ENCODE measurements at regions not wholly inside any gene's neighbourhood (a gene's known extent, or its start where the extent isn't known, plus 50 kb on each side); places are given as distances from the start of the nearest gene placed in this dataset.
"Not testable (repeated sequence)": the region's sequence is repeated elsewhere in the genome, so short reads cannot be mapped to it uniquely, and the experiment has no call there.

DNA sequence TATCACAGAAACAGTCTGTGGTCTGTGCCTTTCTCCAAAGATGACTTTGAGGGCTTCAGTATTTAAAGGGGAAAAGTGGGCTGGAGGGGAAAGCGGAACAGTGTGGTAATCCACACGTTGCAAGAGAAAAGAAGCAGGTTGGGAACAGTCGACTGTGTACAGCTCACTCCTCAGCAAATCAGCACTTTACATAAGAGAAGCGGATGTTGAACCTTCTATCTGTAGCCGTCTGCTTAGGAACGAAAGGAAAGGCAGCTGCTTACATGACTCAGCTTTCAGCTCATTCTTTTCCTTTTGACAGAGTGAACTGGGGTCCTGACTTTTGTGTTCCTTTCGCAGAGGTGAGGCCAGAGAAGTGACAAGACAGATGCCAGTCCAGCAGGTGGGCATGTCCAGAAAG lies 4020.7 kb upstream of the TPTE start:
- TF ChIP-seq ZNF776 (tag by site-specific recombination; IDR thresholded peaks at IDR 0.05; ENCODE audit: borderline replicate concordance); ZNF366 (tag by site-specific recombination; conservative IDR thresholded peaks at IDR 0.05): not testable (repeated sequence)
